HG03039 (cell line): ENCODE measurements at regions not wholly inside any gene's neighbourhood (a gene's known extent, or its start where the extent isn't known, plus 50 kb on each side); places are given as distances from the start of the nearest gene placed in this dataset.
"Not testable (repeated sequence)": the region's sequence is repeated elsewhere in the genome, so short reads cannot be mapped to it uniquely, and the experiment has no call there.

Source experiments
- ATAC-seq: cut with Tn5 transposase; IDR thresholded peaks from one replicate; pipeline ENCODE4 v1.9.1; 2021; ENCODE audit warnings: mild to moderate bottlenecking, moderate library complexity; ENCODE audit not compliant: unreplicated experiment

- no peak for ATAC-seq
Measured at GRCh38 chr2:234805836-234806235, 146.0 kb upstream of the SH3BP4 start.

GRCh38 chr2:234804704-234805103 is 147.1 kb upstream of the SH3BP4 start:
- ATAC-seq: no peak

GRCh38 chr2:234802845-234803171 is 149.0 kb upstream of the SH3BP4 start:
- ATAC-seq: no peak

- no peak for ATAC-seq
Measured at GRCh38 chr2:234802071-234802844, 149.6 kb upstream of the SH3BP4 start.

GRCh38 chr2:234797566-234798250 is 154.1 kb upstream of the SH3BP4 start:
- no peak for ATAC-seq

- no peak for ATAC-seq
Measured at GRCh38 chr2:234796045-234796591, 155.7 kb upstream of the SH3BP4 start.

- no peak for ATAC-seq
Measured at GRCh38 chr2:234795272-234795920, 156.4 kb upstream of the SH3BP4 start.

- no peak for ATAC-seq
Measured at GRCh38 chr2:234794866-234795265, 157.0 kb upstream of the SH3BP4 start.

- no peak for ATAC-seq
Measured at GRCh38 chr2:234793212-234793785, 158.5 kb upstream of the SH3BP4 start.

GRCh38 chr2:234792621-234793022 is 159.2 kb upstream of the SH3BP4 start:
- no peak for ATAC-seq

GRCh38 chr2:234792096-234792495 is 159.7 kb upstream of the SH3BP4 start:
- ATAC-seq: not testable (repeated sequence)

- ATAC-seq: no peak
Measured at GRCh38 chr2:234790380-234790779, 161.4 kb upstream of the SH3BP4 start.

GRCh38 chr2:234789556-234790325 is 162.1 kb upstream of the SH3BP4 start:
- ATAC-seq: no peak

GRCh38 chr2:234788841-234789240 is 163.0 kb upstream of the SH3BP4 start:
- no peak for ATAC-seq

- no peak for ATAC-seq
Measured at GRCh38 chr2:234788381-234788780, 163.4 kb upstream of the SH3BP4 start.

GRCh38 chr2:234787114-234787513 is 164.7 kb upstream of the SH3BP4 start:
- no peak for ATAC-seq

- no peak for ATAC-seq
Measured at GRCh38 chr2:234773764-234774409, 177.9 kb upstream of the SH3BP4 start.

- ATAC-seq: no peak
Measured at GRCh38 chr2:234773129-234773528, 178.7 kb upstream of the SH3BP4 start.

- ATAC-seq: no peak
Measured at GRCh38 chr2:234772733-234773060, 179.1 kb upstream of the SH3BP4 start.

- ATAC-seq: no peak
Measured at GRCh38 chr2:234771980-234772732, 179.7 kb upstream of the SH3BP4 start.
